IMR-90 (cell line): ENCODE measurements at regions not wholly inside any gene's neighbourhood (a gene's known extent, or its start where the extent isn't known, plus 50 kb on each side); places are given as distances from the start of the nearest gene placed in this dataset.

Source experiments
- ATAC-seq: fragments of 200-7000 bp; cut with Tn5 transposase; 2 replicates; pipeline ENCODE4 v1.9.1; 2020; ENCODE audit warnings: low read depth, mild to moderate bottlenecking, moderate library complexity
- BruUV-seq: library from RNA; stranded (reverse); fragments of 400-500 nt; replicated peaks from 2 replicates; lab custom pipeline; 2021; lab: Mats Ljungman, UMichigan
- CTCF ChIA-PET: fragments of 300-600 bp; formaldehyde crosslinking; extraction: SDS; loops from one replicate; lab custom pipeline; 2021; ENCODE audit warnings: antibody characterized with exemption; lab: Yijun Ruan, JAX
- POLR2A ChIA-PET: fragments of 300-600 bp; sonication (Branson Sonifier 250); formaldehyde crosslinking; loops from one replicate; lab custom pipeline; 2022; ENCODE audit warnings: antibody characterized with exemption; ENCODE audit not compliant: unreplicated experiment; lab: Charles Lee
- DNase-seq: peaks from one replicate; pipeline ENCODE4 v3.0.0; 2013
- H2AFZ ChIP-seq: replicated peaks from 2 replicates; pipeline ENCODE3; 2013; ENCODE audit warnings: low read length, mild to moderate bottlenecking; ENCODE audit not compliant: poor library complexity
- H2AK5ac ChIP-seq: 2 replicates; pipeline ENCODE4 v1.6.1; 2013; ENCODE audit warnings: low read depth, low read length, inconsistent platforms
- H2AK9ac ChIP-seq: replicated peaks from 2 replicates; pipeline ENCODE3; 2013; ENCODE audit warnings: mild to moderate bottlenecking, low read depth, low read length, moderate library complexity; ENCODE audit not compliant: poor library complexity
- H2BK120ac ChIP-seq: 2 replicates; pipeline ENCODE4 v1.6.1; 2013; ENCODE audit warnings: low read depth, low read length, inconsistent platforms
- H2BK15ac ChIP-seq: 3 replicates; pipeline ENCODE4 v1.6.1; 2013; ENCODE audit warnings: low read depth, low read length, inconsistent platforms
- H2BK20ac ChIP-seq: 2 replicates; pipeline ENCODE4 v1.6.1; 2013; ENCODE audit warnings: low read depth, mild to moderate bottlenecking, inconsistent platforms, low read length, moderate library complexity
- H2BK5ac ChIP-seq: 2 replicates; pipeline ENCODE4 v1.6.1; 2013; ENCODE audit warnings: mild to moderate bottlenecking, low read depth, low read length, inconsistent platforms; ENCODE audit not compliant: poor library complexity, severe bottlenecking
- H3K14ac ChIP-seq: replicated peaks from 2 replicates; pipeline ENCODE4 v1.6.1; 2013; ENCODE audit warnings: low read depth, low read length, inconsistent platforms
- H3K18ac ChIP-seq: 2 replicates; pipeline ENCODE4 v1.6.1; 2013; ENCODE audit warnings: low read depth, low read length, control low read depth
- H3K23ac ChIP-seq: 2 replicates; pipeline ENCODE4 v1.6.1; 2013; ENCODE audit warnings: low read depth, low read length, inconsistent platforms
- H3K27ac ChIP-seq: 2 replicates; pipeline ENCODE4 v1.5.1; 2013; ENCODE audit warnings: mild to moderate bottlenecking, control low read depth, low read length; ENCODE audit not compliant: insufficient read depth
- H3K27me3 ChIP-seq: 2 replicates; pipeline ENCODE4 v1.6.1; 2013; ENCODE audit warnings: low read length; ENCODE audit not compliant: control insufficient read depth, insufficient read depth
- H3K36me3 ChIP-seq: 2 replicates; pipeline ENCODE4 v1.6.1; 2013; ENCODE audit warnings: low read length, mixed read lengths; ENCODE audit not compliant: control insufficient read depth, insufficient read depth
- H3K4ac ChIP-seq: 2 replicates; pipeline ENCODE4 v1.6.1; 2013; ENCODE audit warnings: low read depth, low read length, inconsistent platforms
- H3K4me1 ChIP-seq: 2 replicates; pipeline ENCODE4 v1.6.1; 2013; ENCODE audit warnings: low read length, mixed read lengths; ENCODE audit not compliant: control insufficient read depth, insufficient read depth
- H3K4me2 ChIP-seq: 2 replicates; pipeline ENCODE4 v1.6.1; 2013; ENCODE audit warnings: low read depth, mild to moderate bottlenecking, control low read depth, low read length, moderate library complexity
- H3K4me3 ChIP-seq: 2 replicates; pipeline ENCODE4 v1.5.1; 2013; ENCODE audit warnings: low read depth, mild to moderate bottlenecking, control low read depth, low read length, moderate library complexity; ENCODE audit not compliant: insufficient read depth
- H3K56ac ChIP-seq: 2 replicates; pipeline ENCODE4 v1.6.1; 2013; ENCODE audit warnings: low read length, inconsistent platforms; ENCODE audit not compliant: insufficient read depth; ENCODE audit errors: extremely low read depth
- H3K79me1 ChIP-seq, 2 experiments: 2 replicates each; pipeline ENCODE4 v1.6.1; 2013; ENCODE audit warnings: low read length in 2 of 2, inconsistent platforms in 1 of 2, low read depth in 1 of 2
- H3K9ac ChIP-seq: 2 replicates; pipeline ENCODE4 v1.6.1; 2013; ENCODE audit warnings: low read depth, low read length, control low read depth
- H3K9me1 ChIP-seq: 2 replicates; pipeline ENCODE4 v1.6.1; 2013; ENCODE audit warnings: low read length, inconsistent platforms; ENCODE audit not compliant: insufficient read depth
- H3K9me3 ChIP-seq: 2 replicates; pipeline ENCODE4 v1.6.1; 2013; ENCODE audit warnings: low read length; ENCODE audit not compliant: control insufficient read depth, insufficient read depth
- H4K20me1 ChIP-seq: 2 replicates; pipeline ENCODE4 v1.6.1; 2013; ENCODE audit warnings: low read length, inconsistent platforms; ENCODE audit not compliant: insufficient read depth
- H4K5ac ChIP-seq: 2 replicates; pipeline ENCODE4 v1.6.1; 2013; ENCODE audit warnings: mild to moderate bottlenecking, low read depth, low read length, control low read depth
- H4K8ac ChIP-seq, 2 experiments: 2 replicates each; pipeline ENCODE4 v1.6.1; 2013; ENCODE audit warnings: low read depth in 2 of 2, low read length in 2 of 2, control low read depth in 1 of 2, inconsistent platforms in 1 of 2
- H4K91ac ChIP-seq: 2 replicates; pipeline ENCODE4 v1.6.1; 2013; ENCODE audit warnings: low read depth, low read length, inconsistent platforms; ENCODE audit not compliant: insufficient read depth
- BHLHE40 ChIP-seq: fragments of 150-350 bp; IDR thresholded peaks from 2 replicates; pipeline ENCODE4 v1.6.1; 2016; ENCODE audit warnings: mild to moderate bottlenecking, low read depth, low read length
- CEBPB ChIP-seq: IDR thresholded peaks from 2 replicates; pipeline ENCODE4 v1.6.1; 2012; ENCODE audit warnings: low read depth, low read length, improper control_type of control experiment
- CHD1 ChIP-seq: IDR thresholded peaks from 2 replicates; pipeline ENCODE4 v1.6.1; 2012; ENCODE audit warnings: low read depth, low read length, improper control_type of control experiment
- CTCF ChIP-seq: conservative IDR thresholded peaks from 2 replicates; pipeline ENCODE4 v1.5.1; 2012; ENCODE audit warnings: mild to moderate bottlenecking, low read depth, low read length, improper control_type of control experiment
- FOS ChIP-seq: fragments of 150-350 bp; IDR thresholded peaks from 2 replicates; pipeline ENCODE4 v1.6.1; 2016; ENCODE audit warnings: low read depth, low read length
- MAZ ChIP-seq: IDR thresholded peaks from 2 replicates; pipeline ENCODE4 v1.6.1; 2012; ENCODE audit warnings: low read depth, mild to moderate bottlenecking, low read length, improper control_type of control experiment, moderate library complexity, borderline replicate concordance
- MXI1 ChIP-seq: IDR thresholded peaks from 2 replicates; pipeline ENCODE4 v1.6.1; 2012; ENCODE audit warnings: low read depth, mild to moderate bottlenecking, low read length, moderate library complexity, borderline replicate concordance
- NFE2L2 ChIP-seq: fragments of 150-350 bp; IDR thresholded peaks from 2 replicates; pipeline ENCODE4 v1.6.1; 2016; ENCODE audit warnings: low read depth, mild to moderate bottlenecking, low read length
- POLR2A ChIP-seq: IDR thresholded peaks from 2 replicates; pipeline ENCODE4 v1.6.1; 2012; ENCODE audit warnings: mild to moderate bottlenecking, low read depth, low read length
- RAD21 ChIP-seq: IDR thresholded peaks from 2 replicates; pipeline ENCODE4 v1.6.1; 2012; ENCODE audit warnings: low read length, improper control_type of control experiment
- RCOR1 ChIP-seq: IDR thresholded peaks from 2 replicates; pipeline ENCODE4 v1.6.1; 2012; ENCODE audit warnings: mild to moderate bottlenecking, low read length, improper control_type of control experiment; ENCODE audit not compliant: insufficient replicate concordance
- RFX5 ChIP-seq: IDR thresholded peaks from 2 replicates; pipeline ENCODE4 v1.8.0; 2012; ENCODE audit warnings: low read depth, mild to moderate bottlenecking, low read length, moderate library complexity
- SMC3 ChIP-seq: fragments of 150-350 bp; IDR thresholded peaks from 2 replicates; pipeline ENCODE4 v1.6.1; 2016; ENCODE audit warnings: low read depth, mild to moderate bottlenecking, antibody characterized with exemption, low read length, moderate library complexity
- USF2 ChIP-seq: fragments of 150-350 bp; IDR thresholded peaks from 2 replicates; pipeline ENCODE4 v1.6.1; 2017; ENCODE audit warnings: mild to moderate bottlenecking, antibody characterized with exemption, low read length, low read depth
- whole genome bisulfite sequencing, 2 experiments: methylation state at CpG; one replicate each; pipeline versions ENCODE4 v1.1.5 to v1.1.7; 2013; ENCODE audit warnings: missing lambda C conversion rate in 2 of 2; ENCODE audit not compliant: insufficient read length in 1 of 2; ENCODE audit errors: extremely low coverage in 2 of 2; 5-methylcytosine and 5-hydroxymethylcytosine counted together
- dilution Hi-C: fragments of 300-500 bp; cut with HindIII; formaldehyde crosslinking; loops from one replicate; pipeline ENCODE4 v1.14.3; 2018; ENCODE audit warnings: low sequenced_read_pairs; ENCODE audit not compliant: unreplicated experiment
- in situ Hi-C: fragments of 300-500 bp; cut with MboI; formaldehyde crosslinking; loops from 3 replicates; pipeline ENCODE4 v1.14.3; 2019; ENCODE audit warnings: low sequenced_read_pairs, inconsistent platforms, mixed read lengths
- intact Hi-C: fragments of 100-400 bp; cut with micrococcal nuclease; formaldehyde crosslinking; loops from 2 replicates; pipeline ENCODE4 v1.10.0; 2022

GRCh38 chr2:12400543-12400942 lies 316.2 kb upstream of the TRIB2 start:
- Histone ChIP-seq H2AFZ (no peak overlapping the region), H2AK5ac (no peak overlapping the region), H3K27me3 (no peaks in the 10 kb centered on the region), H2BK120ac (no peak overlapping the region), H3K4me1 (no peaks in the 10 kb centered on the region), H3K9me3 (peaks cover 4% of the 10 kb centered on the region; the same call in 1 of the 2 replicates), H3K4me2 (no peak overlapping the region), H3K14ac (no peak overlapping the region), H3K4me3 (no peak overlapping the region), H3K4ac (no peak overlapping the region), H2BK20ac (no peak overlapping the region), H4K5ac (no peak overlapping the region), H3K79me1 (no peaks in the 10 kb centered on the region), H2BK15ac (no peak overlapping the region), H2BK5ac (no peak overlapping the region), H3K27ac (no peak overlapping the region), H4K8ac (no peak overlapping the region), H3K9me1 (no peaks in the 10 kb centered on the region), H3K23ac (no peak overlapping the region), H3K9ac (no peak overlapping the region), H4K20me1 (no peaks in the 10 kb centered on the region), H3K36me3 (no peaks in the 10 kb centered on the region), H4K91ac (no peak overlapping the region), H2AK9ac (no peak overlapping the region), H3K18ac (no peak overlapping the region), H3K56ac (no peak overlapping the region)
- DNase-seq (no peak), ATAC-seq (no peak)
- intact Hi-C loops = no loop called here
- ChIA-PET POLR2A (no interaction called here), CTCF (interaction anchor here (0.7 kb wide), 1 partner anchor 12 kb away, joined by 5 read pairs; no protein-coding TSS in a partner anchor)
- in situ Hi-C loops = no loop called here
- WGBS, 2 experiments = no CpG with 5 or more reads among the region's 3 CpGs
- BruUV-seq = no TSS peak
- TF ChIP-seq POLR2A (no peak), CHD1 (no peak), MXI1 (no peak), FOS (no peak), RAD21 (no peak), USF2 (no peak), BHLHE40 (no peak), MAZ (no peak), CEBPB (no peak), RCOR1 (no peak), NFE2L2 (no peak), SMC3 (no peak), CTCF (no peak), RFX5 (no peak)
- dilution Hi-C loops = no loop called here
